ENCODE measurements at regions not wholly inside any gene's neighbourhood (a gene's known extent, or its start where the extent isn't known, plus 50 kb on each side); places are given as distances from the start of the nearest gene placed in this dataset.

- TF ChIP-seq CTCF (conservative IDR thresholded peaks at IDR 0.05): no peak
These were observed 441.9 kb downstream of the ZIC1 start for GRCh38 chr3:147851062-147851461.

GRCh38 chr3:147854542-147854941 is 445.4 kb downstream of the ZIC1 start:
- H3K27ac Mint-ChIP-seq: no peak overlapping the region
- TF ChIP-seq CTCF (conservative IDR thresholded peaks at IDR 0.05): no peak
- H3K4me3 Mint-ChIP-seq: no peak overlapping the region

More at GRCh38 chr3:147851062-147851461, 441.9 kb downstream of the ZIC1 start:
- H3K27me3 Mint-ChIP-seq (ENCODE audit: insufficient read depth): no peaks in the 10 kb centered on the region
- H3K4me1 Mint-ChIP-seq: peaks cover 4% of the 10 kb centered on the region
- H3K4me3 Mint-ChIP-seq: no peak overlapping the region
- no peaks in the 10 kb centered on the region for H3K36me3 ChIP-seq (ENCODE audit: control insufficient read depth, insufficient read depth, low read length)
- no peak for DNase-seq
- H3K4me1 ChIP-seq (ENCODE audit: control insufficient read depth, insufficient read depth, low read length): peaks cover 5% of the 10 kb centered on the region
- H3K27ac Mint-ChIP-seq: no peak overlapping the region
- H3K27ac ChIP-seq (ENCODE audit: low read depth, low read length): no peak overlapping the region
- peaks cover 4% of the 10 kb centered on the region for H3K9me3 Mint-ChIP-seq
- H3K9ac ChIP-seq (ENCODE audit: extremely low read depth, low read length, poor library complexity, severe bottlenecking): no peak overlapping the region
- no peaks in the 10 kb centered on the region for H3K36me3 Mint-ChIP-seq (ENCODE audit: low read depth)
- H3K27me3 ChIP-seq (ENCODE audit: control insufficient read depth, insufficient read depth, low read length, poor library complexity, severe bottlenecking): no peaks in the 10 kb centered on the region
- H3K4me3 ChIP-seq (ENCODE audit: low read length): no peak overlapping the region
- no peaks in the 10 kb centered on the region for H3K9me3 ChIP-seq (ENCODE audit: control insufficient read depth, low read length)

GRCh38 chr3:147864754-147865354 is 455.7 kb downstream of the ZIC1 start:
- Histone ChIP-seq H3K27me3 (ENCODE audit: control insufficient read depth, insufficient read depth, low read length, poor library complexity, severe bottlenecking) (no peaks in the 10 kb centered on the region), H3K4me3 (ENCODE audit: low read length) (peak overlapping the region; percentile 47), H3K36me3 (ENCODE audit: control insufficient read depth, insufficient read depth, low read length) (no peaks in the 10 kb centered on the region), H3K9ac (ENCODE audit: extremely low read depth, low read length, poor library complexity, severe bottlenecking) (no peak overlapping the region), H3K27ac (ENCODE audit: low read depth, low read length) (no peak overlapping the region), H3K4me1 (ENCODE audit: control insufficient read depth, insufficient read depth, low read length) (no peaks in the 10 kb centered on the region), H3K9me3 (ENCODE audit: control insufficient read depth, low read length) (peaks cover 47% of the 10 kb centered on the region)
- Mint-ChIP-seq H3K27me3 (ENCODE audit: insufficient read depth) (no peaks in the 10 kb centered on the region), H3K4me3 (no peak overlapping the region), H3K4me1 (no peaks in the 10 kb centered on the region), H3K36me3 (ENCODE audit: low read depth) (no peaks in the 10 kb centered on the region), H3K9me3 (peaks cover 68% of the 10 kb centered on the region), H3K27ac (no peak overlapping the region)
- DNase-seq: no peak
- no peak for TF ChIP-seq CTCF (conservative IDR thresholded peaks at IDR 0.05)

More at GRCh38 chr3:147854542-147854941, 445.4 kb downstream of the ZIC1 start:
- no peaks in the 10 kb centered on the region for H3K36me3 ChIP-seq (ENCODE audit: control insufficient read depth, insufficient read depth, low read length)
- H3K27me3 Mint-ChIP-seq (ENCODE audit: insufficient read depth): no peaks in the 10 kb centered on the region
- WGBS, 2 experiments (ENCODE audit: insufficient coverage in 1 of 2, insufficient read length in 1 of 2): 96 to 100% methylated on average over 1 to 4 of the region's 4 CpGs
- H3K9me3 Mint-ChIP-seq: peaks cover 4% of the 10 kb centered on the region
- H3K9ac ChIP-seq (ENCODE audit: extremely low read depth, low read length, poor library complexity, severe bottlenecking): no peak overlapping the region
- H3K4me1 Mint-ChIP-seq: no peaks in the 10 kb centered on the region
- H3K4me1 ChIP-seq (ENCODE audit: control insufficient read depth, insufficient read depth, low read length): peaks cover 5% of the 10 kb centered on the region
- no peak overlapping the region for H3K4me3 ChIP-seq (ENCODE audit: low read length)
- no peaks in the 10 kb centered on the region for H3K36me3 Mint-ChIP-seq (ENCODE audit: low read depth)
- H3K27me3 ChIP-seq (ENCODE audit: control insufficient read depth, insufficient read depth, low read length, poor library complexity, severe bottlenecking): no peaks in the 10 kb centered on the region
- H3K9me3 ChIP-seq (ENCODE audit: control insufficient read depth, low read length): no peaks in the 10 kb centered on the region
- no peak overlapping the region for H3K27ac ChIP-seq (ENCODE audit: low read depth, low read length)
- no peak for DNase-seq
